K562 (cell line): ENCODE measurements at regions not wholly inside any gene's neighbourhood (a gene's known extent, or its start where the extent isn't known, plus 50 kb on each side); places are given as distances from the start of the nearest gene placed in this dataset.

Experiments used
- ATAC-seq: fragments of 200-7000 bp; cut with Tn5 transposase; 3 replicates; pipeline ENCODE4 v1.9.1; 2020; ENCODE audit warnings: moderate library complexity
- BruUV-seq: library from RNA; stranded (reverse); fragments of 400-500 nt; replicated peaks from 2 replicates; lab custom pipeline; 2021; lab: Mats Ljungman, UMichigan
- CTCF ChIA-PET: fragments of 300-600 bp; formaldehyde crosslinking; extraction: SDS; loops from one replicate; lab custom pipeline; 2021; ENCODE audit warnings: low intra/inter-chr PET ratio; lab: Yijun Ruan, JAX
- POLR2A ChIA-PET: fragments of 300-600, 350-650 bp; sonication (Branson Sonifier 250); formaldehyde crosslinking; extraction: SDS; loops from one replicate; lab custom pipeline; 2021; ENCODE audit warnings: antibody characterized with exemption, inconsistent platforms; lab: Yijun Ruan, JAX
- DNase-seq, 4 experiments: peaks; one replicate each; pipeline versions ENCODE4 v3.0.0 to v3.0.0-alpha.2; 2011 to 2018; ENCODE audit warnings: low spot score in 3 of 4, mixed read lengths in 3 of 4; ENCODE audit errors: extremely low read depth in 1 of 4
- FAIRE-seq: peaks from 2 replicates; lab custom pipeline; 2011; peaks lifted over from hg19 to GRCh38; lab: Jason Lieb, UNC
- H2AFZ ChIP-seq: 2 replicates; pipeline ENCODE4 v1.6.0; 2011; ENCODE audit warnings: low read depth, low read length, control low read depth, inconsistent platforms
- H3K27ac ChIP-seq: fragments of 200-600 bp; 3 replicates; pipeline ENCODE4 v1.8.0; 2011; ENCODE audit warnings: low read depth, mild to moderate bottlenecking, control low read depth, inconsistent platforms, low read length, moderate library complexity, mixed read lengths; ENCODE audit errors: extremely low read depth
- H3K27me3 ChIP-seq, 2 experiments: fragments of 300-600 bp in 1 of 2; 2 replicates in 1 of 2; 3 replicates in 1 of 2; pipeline versions ENCODE4 v1.6.0 to v1.8.0; 2011; ENCODE audit warnings: inconsistent platforms in 2 of 2, low read length in 2 of 2, mild to moderate bottlenecking in 1 of 2, mixed read lengths in 1 of 2, moderate library complexity in 1 of 2; ENCODE audit not compliant: control insufficient read depth in 2 of 2, insufficient read depth in 2 of 2
- H3K36me3 ChIP-seq: fragments of 300-600 bp; 3 replicates; pipeline ENCODE4 v1.8.0; 2011; ENCODE audit warnings: mild to moderate bottlenecking, low read length, inconsistent platforms; ENCODE audit not compliant: control insufficient read depth, insufficient read depth
- H3K4me1 ChIP-seq, 2 experiments: fragments of 200-600 bp in 1 of 2; replicated peaks in 1 of 2; 2 replicates in 1 of 2; 3 replicates in 1 of 2; pipeline versions ENCODE4 v1.5.1 to v1.8.0; 2011; ENCODE audit warnings: inconsistent platforms in 2 of 2, low read length in 2 of 2, mild to moderate bottlenecking in 1 of 2, mixed read lengths in 1 of 2, moderate library complexity in 1 of 2; ENCODE audit not compliant: control insufficient read depth in 2 of 2, insufficient read depth in 2 of 2
- H3K4me2 ChIP-seq: 2 replicates; pipeline ENCODE4 v1.6.1; 2011; ENCODE audit warnings: low read length, control low read depth, inconsistent platforms, mixed read lengths; ENCODE audit not compliant: insufficient read depth
- H3K4me3 ChIP-seq: fragments of 200-600 bp; sonication (generic), shearing (Covaris generic); 2 replicates; pipeline ENCODE4 v1.5.1; 2016; ENCODE audit warnings: control low read depth, inconsistent platforms
- H3K79me2 ChIP-seq: fragments of 200-600 bp; 3 replicates; pipeline ENCODE4 v1.8.0; 2011; ENCODE audit warnings: low read length, inconsistent platforms; ENCODE audit not compliant: control insufficient read depth, insufficient read depth
- H3K9ac ChIP-seq, 2 experiments: 2 replicates each; pipeline versions ENCODE4 v1.6.0 to v1.6.1; 2011; ENCODE audit warnings: low read depth in 2 of 2, low read length in 2 of 2, control low read depth in 1 of 2, inconsistent platforms in 1 of 2, mild to moderate bottlenecking in 1 of 2, mixed read lengths in 1 of 2; ENCODE audit not compliant: insufficient read depth in 1 of 2
- H3K9me1 ChIP-seq: one replicate; pipeline ENCODE4 v1.6.0; 2011; ENCODE audit warnings: inconsistent platforms, mild to moderate bottlenecking, low read length, moderate library complexity; ENCODE audit not compliant: control insufficient read depth, insufficient read depth
- H3K9me3 ChIP-seq: replicated peaks from 2 replicates; pipeline ENCODE4 v1.5.1; 2011; ENCODE audit warnings: low read depth, low read length, inconsistent platforms; ENCODE audit not compliant: control insufficient read depth, insufficient read depth
- H4K20me1 ChIP-seq: replicated peaks from 2 replicates; pipeline ENCODE4 v1.6.1; 2011; ENCODE audit warnings: low read length, inconsistent platforms, mixed read lengths; ENCODE audit not compliant: control insufficient read depth, insufficient read depth
- CHCHD3 ChIP-seq: fragments of 250-450 bp; sonication (Bioruptor Pico); IDR thresholded peaks from 2 replicates; pipeline ENCODE4 v2.1.2; 2022; ENCODE audit warnings: mild to moderate bottlenecking
- KDM4B ChIP-seq, 2 experiments: fragments of 450-650 bp in 1 of 2; sonication (generic) in 1 of 2; IDR thresholded peaks; 2 replicates each; pipeline ENCODE4 v1.6.1; 2016 to 2017; ENCODE audit warnings: borderline replicate concordance in 2 of 2, antibody characterized with exemption in 1 of 2, low read depth in 1 of 2, mild to moderate bottlenecking in 1 of 2
- MTA2 ChIP-seq: fragments of 450-650 bp; IDR thresholded peaks from 2 replicates; pipeline ENCODE4 v1.6.1; 2016; ENCODE audit warnings: low read depth
- NRF1 ChIP-seq, 2 experiments: fragments of 450-650 bp; IDR thresholded peaks in 1 of 2; conservative IDR thresholded peaks in 1 of 2; 2 replicates each; pipeline ENCODE4 v1.6.1; 2014; ENCODE audit warnings: mild to moderate bottlenecking in 2 of 2
- SNIP1 ChIP-seq: fragments of 450-650 bp; IDR thresholded peaks from 2 replicates; pipeline ENCODE4 v1.7.1; 2017; ENCODE audit warnings: low read depth, mild to moderate bottlenecking
- SRSF1 ChIP-seq: fragments of 200-400 bp; formaldehyde crosslinking; IDR thresholded peaks from 2 replicates; pipeline ENCODE4 v1.6.1; 2017; ENCODE audit warnings: mild to moderate bottlenecking, low read depth, low read length, moderate library complexity
- ZC3H11A ChIP-seq: IDR thresholded peaks from 2 replicates; pipeline ENCODE4 v1.6.1; 2012; ENCODE audit warnings: low read depth, low read length, improper control_type of control experiment
- ZNF3 ChIP-seq: fragments of 250-450 bp; sonication (Bioruptor Pico); IDR thresholded peaks from 2 replicates; pipeline ENCODE4 v1.5.0; 2021; ENCODE audit warnings: mild to moderate bottlenecking, moderate library complexity
- whole genome bisulfite sequencing: fragments of 100-300 bp; shearing (Covaris generic); methylation state at CpG from one replicate; pipeline ENCODE4 v1.1.6; 2016; ENCODE audit warnings: low coverage, mixed read lengths; ENCODE audit not compliant: insufficient coverage; ENCODE audit errors: missing lambda C conversion rate; 5-methylcytosine and 5-hydroxymethylcytosine counted together
- in situ Hi-C: fragments of 300-500 bp; cut with MboI; formaldehyde crosslinking; loops from 4 replicates; pipeline ENCODE4 v1.15.0; 2018; ENCODE audit warnings: inconsistent platforms, mixed read lengths
- intact Hi-C: fragments of 100-400 bp; cut with micrococcal nuclease; formaldehyde crosslinking; loops from 2 replicates; pipeline ENCODE4 v1.14.2; 2022
- TF ChIP-seq, protein P1 (sequence below): conservative IDR thresholded peaks from 2 replicates; pipeline ENCODE4 v1.6.1; 2011; ENCODE audit warnings: low read depth, mild to moderate bottlenecking, low read length; ENCODE audit not compliant: control insufficient read depth
- TF ChIP-seq, protein P2 (sequence below): fragments of 450-650 bp; IDR thresholded peaks from 2 replicates; pipeline ENCODE4 v1.6.1; 2017; ENCODE audit warnings: antibody characterized with exemption
- TF ChIP-seq, protein P3 (sequence below): sonication (generic); formaldehyde crosslinking; IDR thresholded peaks from 2 replicates; pipeline ENCODE4 v1.8.0; 2022; ENCODE audit warnings: mild to moderate bottlenecking, missing genetic modification reagents
- TF ChIP-seq, protein P4 (sequence below), 2 experiments: fragments of 150-350 bp in 1 of 2; IDR thresholded peaks; 2 replicates each; pipeline ENCODE4 v1.6.1; 2012 to 2016; ENCODE audit warnings: low read depth in 2 of 2, low read length in 2 of 2, mild to moderate bottlenecking in 1 of 2, moderate library complexity in 1 of 2

GRCh38 chr6:113140721-113141120, 716.4 kb upstream of the MARCKS start (continued):
- TF ChIP-seq, protein P1, sequence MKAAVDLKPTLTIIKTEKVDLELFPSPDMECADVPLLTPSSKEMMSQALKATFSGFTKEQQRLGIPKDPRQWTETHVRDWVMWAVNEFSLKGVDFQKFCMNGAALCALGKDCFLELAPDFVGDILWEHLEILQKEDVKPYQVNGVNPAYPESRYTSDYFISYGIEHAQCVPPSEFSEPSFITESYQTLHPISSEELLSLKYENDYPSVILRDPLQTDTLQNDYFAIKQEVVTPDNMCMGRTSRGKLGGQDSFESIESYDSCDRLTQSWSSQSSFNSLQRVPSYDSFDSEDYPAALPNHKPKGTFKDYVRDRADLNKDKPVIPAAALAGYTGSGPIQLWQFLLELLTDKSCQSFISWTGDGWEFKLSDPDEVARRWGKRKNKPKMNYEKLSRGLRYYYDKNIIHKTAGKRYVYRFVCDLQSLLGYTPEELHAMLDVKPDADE: no peak
- TF ChIP-seq ZC3H11A: no peak

- TF ChIP-seq SNIP1 (no peak), KDM4B (IDR thresholded peaks at IDR 0.05; ENCODE audit: borderline replicate concordance in 2 of 2, low read depth in 1 of 2) (no peak), MTA2 (no peak), SRSF1 (no peak), NRF1 (conservative IDR thresholded peaks at IDR 0.05 in 1 of 2, IDR thresholded peaks at IDR 0.05 in 1 of 2) (no peak), ZNF3 (CRISPR knock-in tag) (no peak), CHCHD3 (CRISPR knock-in tag) (no peak)
- TF ChIP-seq, protein P2, sequence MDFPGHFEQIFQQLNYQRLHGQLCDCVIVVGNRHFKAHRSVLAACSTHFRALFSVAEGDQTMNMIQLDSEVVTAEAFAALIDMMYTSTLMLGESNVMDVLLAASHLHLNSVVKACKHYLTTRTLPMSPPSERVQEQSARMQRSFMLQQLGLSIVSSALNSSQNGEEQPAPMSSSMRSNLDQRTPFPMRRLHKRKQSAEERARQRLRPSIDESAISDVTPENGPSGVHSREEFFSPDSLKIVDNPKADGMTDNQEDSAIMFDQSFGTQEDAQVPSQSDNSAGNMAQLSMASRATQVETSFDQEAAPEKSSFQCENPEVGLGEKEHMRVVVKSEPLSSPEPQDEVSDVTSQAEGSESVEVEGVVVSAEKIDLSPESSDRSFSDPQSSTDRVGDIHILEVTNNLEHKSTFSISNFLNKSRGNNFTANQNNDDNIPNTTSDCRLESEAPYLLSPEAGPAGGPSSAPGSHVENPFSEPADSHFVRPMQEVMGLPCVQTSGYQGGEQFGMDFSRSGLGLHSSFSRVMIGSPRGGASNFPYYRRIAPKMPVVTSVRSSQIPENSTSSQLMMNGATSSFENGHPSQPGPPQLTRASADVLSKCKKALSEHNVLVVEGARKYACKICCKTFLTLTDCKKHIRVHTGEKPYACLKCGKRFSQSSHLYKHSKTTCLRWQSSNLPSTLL: no peak
- TF ChIP-seq, protein P3, sequence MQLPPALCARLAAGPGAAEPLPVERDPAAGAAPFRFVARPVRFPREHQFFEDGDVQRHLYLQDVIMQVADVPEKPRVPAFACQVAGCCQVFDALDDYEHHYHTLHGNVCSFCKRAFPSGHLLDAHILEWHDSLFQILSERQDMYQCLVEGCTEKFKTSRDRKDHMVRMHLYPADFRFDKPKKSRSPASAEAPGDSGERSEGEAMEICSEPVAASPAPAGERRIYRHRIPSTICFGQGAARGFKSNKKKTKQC (CRISPR knock-in tag): no peak
- TF ChIP-seq, protein P4, sequence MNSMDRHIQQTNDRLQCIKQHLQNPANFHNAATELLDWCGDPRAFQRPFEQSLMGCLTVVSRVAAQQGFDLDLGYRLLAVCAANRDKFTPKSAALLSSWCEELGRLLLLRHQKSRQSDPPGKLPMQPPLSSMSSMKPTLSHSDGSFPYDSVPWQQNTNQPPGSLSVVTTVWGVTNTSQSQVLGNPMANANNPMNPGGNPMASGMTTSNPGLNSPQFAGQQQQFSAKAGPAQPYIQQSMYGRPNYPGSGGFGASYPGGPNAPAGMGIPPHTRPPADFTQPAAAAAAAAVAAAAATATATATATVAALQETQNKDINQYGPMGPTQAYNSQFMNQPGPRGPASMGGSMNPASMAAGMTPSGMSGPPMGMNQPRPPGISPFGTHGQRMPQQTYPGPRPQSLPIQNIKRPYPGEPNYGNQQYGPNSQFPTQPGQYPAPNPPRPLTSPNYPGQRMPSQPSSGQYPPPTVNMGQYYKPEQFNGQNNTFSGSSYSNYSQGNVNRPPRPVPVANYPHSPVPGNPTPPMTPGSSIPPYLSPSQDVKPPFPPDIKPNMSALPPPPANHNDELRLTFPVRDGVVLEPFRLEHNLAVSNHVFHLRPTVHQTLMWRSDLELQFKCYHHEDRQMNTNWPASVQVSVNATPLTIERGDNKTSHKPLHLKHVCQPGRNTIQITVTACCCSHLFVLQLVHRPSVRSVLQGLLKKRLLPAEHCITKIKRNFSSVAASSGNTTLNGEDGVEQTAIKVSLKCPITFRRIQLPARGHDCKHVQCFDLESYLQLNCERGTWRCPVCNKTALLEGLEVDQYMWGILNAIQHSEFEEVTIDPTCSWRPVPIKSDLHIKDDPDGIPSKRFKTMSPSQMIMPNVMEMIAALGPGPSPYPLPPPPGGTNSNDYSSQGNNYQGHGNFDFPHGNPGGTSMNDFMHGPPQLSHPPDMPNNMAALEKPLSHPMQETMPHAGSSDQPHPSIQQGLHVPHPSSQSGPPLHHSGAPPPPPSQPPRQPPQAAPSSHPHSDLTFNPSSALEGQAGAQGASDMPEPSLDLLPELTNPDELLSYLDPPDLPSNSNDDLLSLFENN (IDR thresholded peaks at IDR 0.05; ENCODE audit: low read depth in 2 of 2, low read length in 2 of 2): no peak
- H3K9ac ChIP-seq: no peak overlapping the region
- no peaks in the 10 kb centered on the region for H4K20me1 ChIP-seq
- no peaks in the 10 kb centered on the region for H3K27me3 ChIP-seq
- no peak overlapping the region for H2AFZ ChIP-seq
- in situ Hi-C loops (no loop called here), intact Hi-C loops (no loop called here)
- 0% methylated on average over 2 of the region's 2 CpGs for WGBS
- no peaks in the 10 kb centered on the region for H3K4me1 ChIP-seq
- CTCF ChIA-PET: no interaction called here
- DNase-seq: no peak
- no peaks in the 10 kb centered on the region for H3K9me3 ChIP-seq
- no TSS peak for BruUV-seq
- no peak overlapping the region for H3K27ac ChIP-seq
- no peak for ATAC-seq
- no peak for FAIRE-seq
- no peak overlapping the region for H3K4me2 ChIP-seq
- POLR2A ChIA-PET: no interaction called here
- H3K79me2 ChIP-seq: no peaks in the 10 kb centered on the region
- no peak overlapping the region for H3K4me3 ChIP-seq
- H3K36me3 ChIP-seq: no peaks in the 10 kb centered on the region
- no peaks in the 10 kb centered on the region for H3K9me1 ChIP-seq
These were observed 715.2 kb upstream of the MARCKS start for GRCh38 chr6:113141901-113142300.
